A673 (cell line): ENCODE measurements at regions not wholly inside any gene's neighbourhood (a gene's known extent, or its start where the extent isn't known, plus 50 kb on each side); places are given as distances from the start of the nearest gene placed in this dataset.

Experiments used
- BruUV-seq: library from RNA; stranded (reverse); fragments of 400-500 nt; replicated peaks from 2 replicates; lab custom pipeline; 2021; lab: Mats Ljungman, UMichigan
- CTCF ChIA-PET: fragments of 300-600 bp; sonication (Branson Sonifier 250); formaldehyde crosslinking; loops from one replicate; lab custom pipeline; 2022; ENCODE audit warnings: antibody characterized with exemption; lab: Charles Lee
- POLR2A ChIA-PET: fragments of 300-600 bp; sonication (Branson Sonifier 250); formaldehyde crosslinking; loops from one replicate; lab custom pipeline; 2022; ENCODE audit warnings: antibody characterized with exemption; ENCODE audit not compliant: low non-redundant PET; lab: Charles Lee
- DNase-seq: peaks from one replicate; pipeline ENCODE4 v3.0.0-alpha.2; 2015; ENCODE audit warnings: low spot score
- H3K27ac ChIP-seq: fragments of 200-600 bp; sonication (generic); 2 replicates; pipeline ENCODE4 v1.5.1; 2016; ENCODE audit warnings: mixed run types, low read depth, mild to moderate bottlenecking, mixed read lengths, antibody characterized with exemption, low read length; ENCODE audit not compliant: poor library complexity, severe bottlenecking
- H3K27me3 ChIP-seq: fragments of 200-600 bp; sonication (generic); replicated peaks from 2 replicates; pipeline ENCODE4 v1.6.1; 2017; ENCODE audit warnings: mixed run types, low read depth, mild to moderate bottlenecking, mixed read lengths, antibody characterized with exemption, low read length; ENCODE audit not compliant: insufficient read depth, poor library complexity
- H3K36me3 ChIP-seq: fragments of 200-600 bp; sonication (generic); 2 replicates; pipeline ENCODE4 v1.6.1; 2016; ENCODE audit warnings: mixed run types, mild to moderate bottlenecking, mixed read lengths, antibody characterized with exemption, low read length; ENCODE audit not compliant: insufficient read depth, poor library complexity, severe bottlenecking
- H3K4me1 ChIP-seq: fragments of 200-600 bp; sonication (generic); 2 replicates; pipeline ENCODE4 v1.6.1; 2017; ENCODE audit warnings: mixed run types, mild to moderate bottlenecking, mixed read lengths, antibody characterized with exemption, low read length; ENCODE audit not compliant: insufficient read depth, poor library complexity, severe bottlenecking
- H3K4me3 ChIP-seq: fragments of 200-600 bp; sonication (generic); 2 replicates; pipeline ENCODE4 v1.5.1; 2016; ENCODE audit warnings: low read depth, mixed run types, mild to moderate bottlenecking, mixed read lengths, low read length; ENCODE audit not compliant: poor library complexity, severe bottlenecking
- H3K9me3 ChIP-seq: fragments of 200-600 bp; sonication (generic); 2 replicates; pipeline ENCODE4 v1.6.1; 2016; ENCODE audit warnings: mixed run types, low read depth, mild to moderate bottlenecking, mixed read lengths, antibody characterized with exemption, low read length; ENCODE audit not compliant: poor library complexity, severe bottlenecking
- CTCF ChIP-seq: fragments of 300-800, 200-600 bp; sonication (generic); conservative IDR thresholded peaks from 2 replicates; pipeline ENCODE4 v1.5.1; 2017; ENCODE audit warnings: low read depth, mild to moderate bottlenecking, antibody characterized with exemption, low read length, moderate library complexity, mixed read lengths
- EZH2 ChIP-seq: fragments of 200-600 bp; sonication (generic); IDR thresholded peaks from 2 replicates; pipeline ENCODE4 v1.6.1; 2017; ENCODE audit warnings: borderline replicate concordance, low read depth, mild to moderate bottlenecking, mixed read lengths, antibody characterized with exemption, low read length; ENCODE audit not compliant: poor library complexity, severe bottlenecking
- intact Hi-C: fragments of 100-400 bp; cut with micrococcal nuclease; formaldehyde crosslinking; loops from one replicate; pipeline ENCODE4 v1.10.0; 2022; ENCODE audit not compliant: unreplicated experiment

GRCh38 chr3:31364711-31365110, 168.0 kb upstream of the STT3B start:
- no TSS peak for BruUV-seq
- Histone ChIP-seq H3K27ac (no peak overlapping the region), H3K4me3 (no peak overlapping the region), H3K9me3 (no peaks in the 10 kb centered on the region), H3K36me3 (no peaks in the 10 kb centered on the region), H3K4me1 (no peaks in the 10 kb centered on the region), H3K27me3 (no peaks in the 10 kb centered on the region)
- CTCF ChIA-PET, result no interaction called here
- TF ChIP-seq EZH2 (no peak), CTCF (no peak)
- POLR2A ChIA-PET, result no interaction called here
- no peak for DNase-seq
- intact Hi-C loops, result no loop called here

GRCh38 chr3:31367518-31367917, 165.2 kb upstream of the STT3B start:
- BruUV-seq, result no TSS peak
- Histone ChIP-seq H3K27me3 (no peaks in the 10 kb centered on the region), H3K4me3 (no peak overlapping the region), H3K4me1 (no peaks in the 10 kb centered on the region), H3K36me3 (no peaks in the 10 kb centered on the region), H3K27ac (no peak overlapping the region), H3K9me3 (no peaks in the 10 kb centered on the region)
- intact Hi-C loops, result no loop called here
- ChIA-PET POLR2A (no interaction called here), CTCF (no interaction called here)
- DNase-seq, result no peak
- TF ChIP-seq EZH2 (no peak), CTCF (no peak)

GRCh38 chr3:31369637-31370379, 162.9 kb upstream of the STT3B start:
- Histone ChIP-seq H3K4me1 (no peaks in the 10 kb centered on the region), H3K9me3 (no peaks in the 10 kb centered on the region), H3K27ac (no peak overlapping the region), H3K27me3 (peaks cover 6% of the 10 kb centered on the region), H3K4me3 (no peak overlapping the region), H3K36me3 (no peaks in the 10 kb centered on the region)
- DNase-seq, result no peak
- POLR2A ChIA-PET, result no interaction called here
- no peak for TF ChIP-seq CTCF
- no peak for TF ChIP-seq EZH2
- no TSS peak for BruUV-seq
- intact Hi-C loops, result no loop called here
- CTCF ChIA-PET, result no interaction called here
